HEK293 (cell line): ENCODE measurements at regions not wholly inside any gene's neighbourhood (a gene's known extent, or its start where the extent isn't known, plus 50 kb on each side); places are given as distances from the start of the nearest gene placed in this dataset.

Experiments
- PBX3 ChIP-seq: sonication (generic); formaldehyde crosslinking; IDR thresholded peaks from 2 replicates; pipeline ENCODE4 v1.8.1; 2022; ENCODE audit warnings: mild to moderate bottlenecking, moderate library complexity, missing genetic modification reagents
- ZFP3 ChIP-seq: fragments of 450-650 bp; formaldehyde crosslinking; IDR thresholded peaks from 2 replicates; pipeline ENCODE4 v1.5.1; 2016; ENCODE audit warnings: low read depth, missing biosample characterization, missing genetic modification characterization
- ZNF280D ChIP-seq: fragments of 450-650 bp; formaldehyde crosslinking; IDR thresholded peaks from 2 replicates; pipeline ENCODE4 v1.5.1; 2016; ENCODE audit warnings: missing biosample characterization, missing genetic modification characterization
- ZNF692 ChIP-seq: fragments of 450-650 bp; formaldehyde crosslinking; IDR thresholded peaks from 2 replicates; pipeline ENCODE4 v1.5.1; 2016; ENCODE audit warnings: missing biosample characterization, missing genetic modification characterization
- TF ChIP-seq, protein P1 (sequence below): fragments of 450-650 bp; formaldehyde crosslinking; IDR thresholded peaks from 2 replicates; pipeline ENCODE4 v1.5.1; 2016; ENCODE audit warnings: missing biosample characterization, missing genetic modification characterization

DNA sequence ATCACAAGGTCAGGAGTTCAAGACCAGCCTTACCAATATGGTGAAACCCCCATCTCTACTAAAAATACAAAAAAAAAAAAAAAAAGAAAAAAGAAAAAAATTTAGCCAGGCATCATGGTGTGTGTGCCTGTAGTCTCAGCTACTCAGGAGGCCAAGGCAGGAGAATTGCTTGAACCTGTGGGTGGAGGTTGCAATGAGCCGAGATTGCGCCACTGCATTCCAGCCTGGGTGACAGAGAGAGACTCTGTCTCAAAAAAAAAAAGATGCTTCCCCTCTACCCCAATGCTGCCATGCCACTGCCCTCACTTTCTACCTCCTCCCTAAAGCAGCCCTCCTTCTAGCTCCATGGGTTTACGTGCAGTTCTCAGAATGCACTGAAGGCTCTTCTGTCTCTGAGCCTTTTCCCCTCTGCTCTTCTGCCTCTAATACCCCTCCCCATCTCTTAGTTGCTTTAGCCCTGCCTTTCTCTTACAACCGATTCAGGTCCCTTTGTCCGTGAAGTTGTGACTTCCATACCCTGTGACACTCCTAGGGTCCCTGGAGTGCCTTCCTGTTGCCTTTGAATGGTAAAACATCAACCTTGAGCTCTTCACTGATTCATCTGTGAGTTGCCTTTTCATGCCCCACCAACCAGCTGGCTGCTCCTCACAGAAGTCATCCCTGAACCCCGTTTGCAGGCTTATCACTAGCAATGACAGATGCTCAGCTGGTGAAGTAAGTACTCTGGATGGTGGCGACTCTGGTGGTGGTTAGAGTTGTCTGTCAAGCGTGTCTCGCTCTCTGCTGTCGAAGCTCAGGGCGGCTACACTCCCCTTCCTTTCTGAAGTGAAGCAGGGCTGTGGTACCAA lies 234.9 kb downstream of the RHOU start:
- TF ChIP-seq PBX3 (no peak), ZFP3 (tag by site-specific recombination) (no peak), ZNF280D (no peak), ZNF692 (no peak)
- TF ChIP-seq, protein P1, sequence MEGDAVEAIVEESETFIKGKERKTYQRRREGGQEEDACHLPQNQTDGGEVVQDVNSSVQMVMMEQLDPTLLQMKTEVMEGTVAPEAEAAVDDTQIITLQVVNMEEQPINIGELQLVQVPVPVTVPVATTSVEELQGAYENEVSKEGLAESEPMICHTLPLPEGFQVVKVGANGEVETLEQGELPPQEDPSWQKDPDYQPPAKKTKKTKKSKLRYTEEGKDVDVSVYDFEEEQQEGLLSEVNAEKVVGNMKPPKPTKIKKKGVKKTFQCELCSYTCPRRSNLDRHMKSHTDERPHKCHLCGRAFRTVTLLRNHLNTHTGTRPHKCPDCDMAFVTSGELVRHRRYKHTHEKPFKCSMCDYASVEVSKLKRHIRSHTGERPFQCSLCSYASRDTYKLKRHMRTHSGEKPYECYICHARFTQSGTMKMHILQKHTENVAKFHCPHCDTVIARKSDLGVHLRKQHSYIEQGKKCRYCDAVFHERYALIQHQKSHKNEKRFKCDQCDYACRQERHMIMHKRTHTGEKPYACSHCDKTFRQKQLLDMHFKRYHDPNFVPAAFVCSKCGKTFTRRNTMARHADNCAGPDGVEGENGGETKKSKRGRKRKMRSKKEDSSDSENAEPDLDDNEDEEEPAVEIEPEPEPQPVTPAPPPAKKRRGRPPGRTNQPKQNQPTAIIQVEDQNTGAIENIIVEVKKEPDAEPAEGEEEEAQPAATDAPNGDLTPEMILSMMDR (tag by site-specific recombination) = no peak
